PFSK-1 (cell line): ENCODE measurements at regions not wholly inside any gene's neighbourhood (a gene's known extent, or its start where the extent isn't known, plus 50 kb on each side); places are given as distances from the start of the nearest gene placed in this dataset.

Experiments used
- FOXP2 ChIP-seq: optimal IDR thresholded peaks from 2 replicates; pipeline ENCODE3; 2011; ENCODE audit warnings: borderline replicate concordance, control low read depth, inconsistent platforms; ENCODE audit not compliant: insufficient read depth; ENCODE audit errors: extremely low read length, extremely low read depth
- POLR2AphosphoS5 ChIP-seq: IDR thresholded peaks from 2 replicates; pipeline ENCODE4 v1.6.1; 2012; ENCODE audit warnings: low read depth, mild to moderate bottlenecking, control low read depth, low read length, moderate library complexity
- SIN3A ChIP-seq: IDR thresholded peaks from 2 replicates; pipeline ENCODE4 v1.6.1; 2012; ENCODE audit warnings: mild to moderate bottlenecking, low read length, moderate library complexity, borderline replicate concordance; ENCODE audit not compliant: insufficient read depth
- TAF1 ChIP-seq: IDR thresholded peaks from 2 replicates; pipeline ENCODE4 v1.6.1; 2012; ENCODE audit warnings: low read length, control low read depth, borderline replicate concordance; ENCODE audit not compliant: insufficient read depth
- TF ChIP-seq, protein P1 (sequence below), 2 experiments: IDR thresholded peaks; 2 replicates each; pipeline versions ENCODE4 v1.6.1 to v1.8.0; 2011 to 2012; ENCODE audit warnings: low read depth in 2 of 2, low read length in 2 of 2, control low read depth in 1 of 2, inconsistent platforms in 1 of 2, mild to moderate bottlenecking in 1 of 2, moderate library complexity in 1 of 2; ENCODE audit not compliant: insufficient read depth in 1 of 2

DNA sequence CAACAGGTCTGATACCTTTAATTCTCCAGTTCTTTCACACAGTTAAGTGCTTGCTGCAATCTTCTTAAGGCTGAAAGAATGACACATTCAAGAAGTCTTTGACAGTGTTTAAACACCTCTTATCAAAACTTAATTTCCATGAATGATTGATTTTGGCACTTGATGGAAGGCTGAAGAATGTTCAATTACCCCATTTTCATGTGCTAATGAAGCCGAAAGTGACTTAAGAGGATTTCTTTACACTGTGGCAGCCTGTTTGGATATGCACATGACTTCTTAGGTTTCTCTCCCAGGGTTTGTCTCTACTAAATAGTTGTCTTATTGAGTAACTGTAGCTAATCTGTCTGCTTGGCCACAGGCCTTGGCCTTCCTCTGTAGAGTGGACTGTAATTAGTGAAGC lies 81.1 kb upstream of the PRDM1 start:
- TF ChIP-seq FOXP2 (no peak), SIN3A (no peak), POLR2AphosphoS5 (no peak), TAF1 (no peak)
- TF ChIP-seq, protein P1, sequence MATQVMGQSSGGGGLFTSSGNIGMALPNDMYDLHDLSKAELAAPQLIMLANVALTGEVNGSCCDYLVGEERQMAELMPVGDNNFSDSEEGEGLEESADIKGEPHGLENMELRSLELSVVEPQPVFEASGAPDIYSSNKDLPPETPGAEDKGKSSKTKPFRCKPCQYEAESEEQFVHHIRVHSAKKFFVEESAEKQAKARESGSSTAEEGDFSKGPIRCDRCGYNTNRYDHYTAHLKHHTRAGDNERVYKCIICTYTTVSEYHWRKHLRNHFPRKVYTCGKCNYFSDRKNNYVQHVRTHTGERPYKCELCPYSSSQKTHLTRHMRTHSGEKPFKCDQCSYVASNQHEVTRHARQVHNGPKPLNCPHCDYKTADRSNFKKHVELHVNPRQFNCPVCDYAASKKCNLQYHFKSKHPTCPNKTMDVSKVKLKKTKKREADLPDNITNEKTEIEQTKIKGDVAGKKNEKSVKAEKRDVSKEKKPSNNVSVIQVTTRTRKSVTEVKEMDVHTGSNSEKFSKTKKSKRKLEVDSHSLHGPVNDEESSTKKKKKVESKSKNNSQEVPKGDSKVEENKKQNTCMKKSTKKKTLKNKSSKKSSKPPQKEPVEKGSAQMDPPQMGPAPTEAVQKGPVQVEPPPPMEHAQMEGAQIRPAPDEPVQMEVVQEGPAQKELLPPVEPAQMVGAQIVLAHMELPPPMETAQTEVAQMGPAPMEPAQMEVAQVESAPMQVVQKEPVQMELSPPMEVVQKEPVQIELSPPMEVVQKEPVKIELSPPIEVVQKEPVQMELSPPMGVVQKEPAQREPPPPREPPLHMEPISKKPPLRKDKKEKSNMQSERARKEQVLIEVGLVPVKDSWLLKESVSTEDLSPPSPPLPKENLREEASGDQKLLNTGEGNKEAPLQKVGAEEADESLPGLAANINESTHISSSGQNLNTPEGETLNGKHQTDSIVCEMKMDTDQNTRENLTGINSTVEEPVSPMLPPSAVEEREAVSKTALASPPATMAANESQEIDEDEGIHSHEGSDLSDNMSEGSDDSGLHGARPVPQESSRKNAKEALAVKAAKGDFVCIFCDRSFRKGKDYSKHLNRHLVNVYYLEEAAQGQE (IDR thresholded peaks at IDR 0.05; ENCODE audit: insufficient read depth in 1 of 2, low read depth in 2 of 2, low read length in 2 of 2), result no peak

DNA sequence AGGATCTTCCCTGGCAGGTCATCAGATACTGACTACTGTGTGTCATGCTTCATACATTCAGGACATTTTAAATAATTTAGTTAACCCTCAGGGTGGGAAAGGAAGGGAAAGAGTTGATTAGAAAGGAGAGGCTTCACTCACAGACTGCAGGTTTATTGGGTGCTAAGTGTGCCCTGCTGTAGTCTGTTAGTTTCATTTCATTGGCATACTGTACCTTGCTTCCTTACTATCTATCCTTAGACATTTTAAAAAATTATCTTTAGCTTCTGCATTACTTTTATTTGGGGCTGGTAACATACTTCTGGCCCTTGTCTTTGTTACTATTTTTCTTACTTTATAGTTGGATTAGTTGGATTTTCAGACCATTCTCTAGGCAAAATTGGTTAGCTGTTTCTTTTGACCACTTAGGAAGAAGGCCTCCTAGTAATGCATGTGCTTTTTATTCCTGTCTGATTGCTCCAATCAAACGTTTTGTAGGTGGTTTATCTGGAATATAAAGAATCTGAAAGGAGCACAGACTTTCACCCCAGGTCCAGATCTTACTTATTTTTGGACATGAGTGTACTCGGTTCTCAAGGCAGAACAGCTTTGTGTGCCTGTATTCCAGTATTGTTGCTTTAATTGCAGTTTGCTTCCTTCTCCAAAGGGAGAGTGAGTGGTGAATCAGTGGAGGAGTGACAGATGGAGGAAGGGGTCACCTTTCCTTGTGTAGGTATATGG lies 82.7 kb upstream of the PRDM1 start:
- TF ChIP-seq SIN3A, result no peak

DNA sequence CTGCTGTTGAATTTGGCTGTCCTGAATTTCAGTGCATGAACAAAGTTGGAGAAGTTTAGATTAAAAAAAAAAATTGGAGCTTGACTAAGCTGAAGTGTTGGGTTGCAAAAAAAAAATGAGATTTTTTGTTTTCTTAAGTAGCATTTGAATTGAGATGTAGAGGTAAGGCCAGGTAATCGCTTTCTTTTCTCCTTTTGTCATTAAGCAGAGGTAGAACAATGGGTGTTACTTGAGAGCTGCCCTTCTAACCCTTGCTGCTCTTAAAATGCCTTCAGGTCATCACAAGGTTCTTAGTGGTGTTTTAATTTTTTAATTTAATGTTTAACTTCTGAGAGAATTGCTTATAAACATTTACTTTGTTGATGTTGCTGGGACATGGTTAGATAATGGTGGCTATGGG lies 84.1 kb upstream of the PRDM1 start:
- TF ChIP-seq, protein P1 (IDR thresholded peaks at IDR 0.05; ENCODE audit: insufficient read depth in 1 of 2, low read depth in 2 of 2, low read length in 2 of 2), result no peak
- no peak for TF ChIP-seq SIN3A
- no peak for TF ChIP-seq FOXP2
- no peak for TF ChIP-seq TAF1
- no peak for TF ChIP-seq POLR2AphosphoS5

DNA sequence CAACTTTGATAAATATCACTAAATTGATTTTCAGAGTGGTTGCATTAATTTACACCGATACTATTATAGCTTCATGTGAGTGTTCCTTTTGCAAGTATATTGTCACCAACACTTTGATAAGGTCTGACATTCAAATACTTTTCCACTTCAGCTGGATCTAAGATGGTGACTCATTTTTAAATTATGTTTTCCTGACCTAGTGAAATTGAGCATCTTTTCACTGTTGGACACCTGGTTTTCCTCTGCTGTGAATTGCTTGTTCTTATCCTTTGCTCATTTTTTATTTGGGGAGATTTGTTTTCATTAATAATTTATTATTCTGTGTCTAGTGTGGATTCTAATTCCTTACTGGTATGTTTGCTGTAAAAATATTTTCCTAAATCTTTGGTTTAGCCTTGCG lies 85.2 kb upstream of the PRDM1 start:
- TF ChIP-seq FOXP2 (no peak), SIN3A (no peak), POLR2AphosphoS5 (no peak), TAF1 (no peak)
- TF ChIP-seq, protein P1 (IDR thresholded peaks at IDR 0.05; ENCODE audit: insufficient read depth in 1 of 2, low read depth in 2 of 2, low read length in 2 of 2), result no peak

DNA sequence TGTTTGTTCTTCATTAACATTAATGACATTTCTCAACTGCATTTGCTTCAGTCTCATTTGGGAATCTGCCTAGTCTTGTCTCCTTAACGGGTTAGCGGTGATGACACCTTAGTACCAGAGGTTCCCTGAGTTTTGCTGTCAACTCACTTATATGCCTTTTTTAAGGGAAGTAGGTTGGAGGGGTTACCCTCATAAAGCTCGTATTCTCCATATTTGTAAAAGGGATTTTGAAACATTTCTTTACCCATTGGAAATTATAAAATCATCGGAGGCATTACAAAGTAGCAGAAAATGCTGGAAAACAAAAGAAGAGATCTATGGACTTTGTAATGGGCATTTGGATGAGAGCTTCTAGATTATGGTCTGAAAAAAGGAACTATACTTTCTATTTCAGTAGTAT lies 88.7 kb upstream of the PRDM1 start:
- no peak for TF ChIP-seq TAF1
- TF ChIP-seq FOXP2, result no peak
- TF ChIP-seq, protein P1 (IDR thresholded peaks at IDR 0.05; ENCODE audit: insufficient read depth in 1 of 2, low read depth in 2 of 2, low read length in 2 of 2), result no peak
